ENCODE measurements at regions not wholly inside any gene's neighbourhood (a gene's known extent, or its start where the extent isn't known, plus 50 kb on each side); places are given as distances from the start of the nearest gene placed in this dataset.

GRCh38 chr3:147191795-147192385 is 214.5 kb downstream of the ZIC4 start:
- peak in 4 of 6 experiments; percentile 31 to 46 (median 37) for TF ChIP-seq CTCF (IDR thresholded peaks at IDR 0.05)
- no peak for TF ChIP-seq POLR2A (IDR thresholded peaks at IDR 0.05)

All from Peyer's patch (tissue), 4 donors.